Adrenal gland (tissue), 5 donors: ENCODE measurements at regions not wholly inside any gene's neighbourhood (a gene's known extent, or its start where the extent isn't known, plus 50 kb on each side); places are given as distances from the start of the nearest gene placed in this dataset.

Experiments used
- POLR2A ChIP-seq, 2 donors: fragments of 450-650 bp; IDR thresholded peaks; one replicate each; pipeline ENCODE4 v1.6.1; 2017; ENCODE audit warnings: antibody characterized with exemption in 2 of 2, mild to moderate bottlenecking in 2 of 2, moderate library complexity in 1 of 2
- TF ChIP-seq, protein P1 (sequence below), 6 experiments: fragments of 450-650 bp in 4 of 6; fragments of 200-600 bp in 2 of 6; sonication (generic) in 1 of 6; IDR thresholded peaks; 1 replicate in 5 of 6; 2 replicates in 1 of 6; pipeline versions ENCODE4 v1.5.1 to v1.8.0; 2016 to 2021; ENCODE audit warnings: antibody characterized with exemption in 6 of 6, mild to moderate bottlenecking in 2 of 6, moderate library complexity in 1 of 6
- donor health status: DM: no; HTN: no; CAD: no.

DNA sequence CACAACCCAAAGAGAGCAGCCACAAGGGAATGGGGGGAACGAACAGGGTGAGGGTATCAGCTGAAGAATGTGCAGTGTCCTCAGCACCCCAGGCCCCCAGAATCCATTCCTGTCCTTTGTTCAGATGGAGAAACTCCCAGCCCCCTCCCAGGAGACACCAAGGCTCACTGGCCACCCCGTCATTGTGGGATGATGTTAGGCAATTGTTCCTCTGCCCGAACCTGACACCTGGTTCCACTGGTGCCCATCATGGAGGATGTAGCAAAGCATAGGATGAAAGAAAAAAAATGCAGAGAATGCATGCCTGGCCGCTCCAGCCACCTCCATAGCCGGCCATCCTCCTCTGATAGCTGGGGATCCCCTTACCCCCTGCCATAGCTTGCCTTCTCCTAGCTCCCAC, 197.3 kb upstream of the TWIST2 start:
- TF ChIP-seq, protein P1, sequence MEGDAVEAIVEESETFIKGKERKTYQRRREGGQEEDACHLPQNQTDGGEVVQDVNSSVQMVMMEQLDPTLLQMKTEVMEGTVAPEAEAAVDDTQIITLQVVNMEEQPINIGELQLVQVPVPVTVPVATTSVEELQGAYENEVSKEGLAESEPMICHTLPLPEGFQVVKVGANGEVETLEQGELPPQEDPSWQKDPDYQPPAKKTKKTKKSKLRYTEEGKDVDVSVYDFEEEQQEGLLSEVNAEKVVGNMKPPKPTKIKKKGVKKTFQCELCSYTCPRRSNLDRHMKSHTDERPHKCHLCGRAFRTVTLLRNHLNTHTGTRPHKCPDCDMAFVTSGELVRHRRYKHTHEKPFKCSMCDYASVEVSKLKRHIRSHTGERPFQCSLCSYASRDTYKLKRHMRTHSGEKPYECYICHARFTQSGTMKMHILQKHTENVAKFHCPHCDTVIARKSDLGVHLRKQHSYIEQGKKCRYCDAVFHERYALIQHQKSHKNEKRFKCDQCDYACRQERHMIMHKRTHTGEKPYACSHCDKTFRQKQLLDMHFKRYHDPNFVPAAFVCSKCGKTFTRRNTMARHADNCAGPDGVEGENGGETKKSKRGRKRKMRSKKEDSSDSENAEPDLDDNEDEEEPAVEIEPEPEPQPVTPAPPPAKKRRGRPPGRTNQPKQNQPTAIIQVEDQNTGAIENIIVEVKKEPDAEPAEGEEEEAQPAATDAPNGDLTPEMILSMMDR (IDR thresholded peaks at IDR 0.05), result no peak
- no peak for TF ChIP-seq POLR2A (IDR thresholded peaks at IDR 0.05)
